ENCODE measurements at regions not wholly inside any gene's neighbourhood (a gene's known extent, or its start where the extent isn't known, plus 50 kb on each side); places are given as distances from the start of the nearest gene placed in this dataset.

DNA sequence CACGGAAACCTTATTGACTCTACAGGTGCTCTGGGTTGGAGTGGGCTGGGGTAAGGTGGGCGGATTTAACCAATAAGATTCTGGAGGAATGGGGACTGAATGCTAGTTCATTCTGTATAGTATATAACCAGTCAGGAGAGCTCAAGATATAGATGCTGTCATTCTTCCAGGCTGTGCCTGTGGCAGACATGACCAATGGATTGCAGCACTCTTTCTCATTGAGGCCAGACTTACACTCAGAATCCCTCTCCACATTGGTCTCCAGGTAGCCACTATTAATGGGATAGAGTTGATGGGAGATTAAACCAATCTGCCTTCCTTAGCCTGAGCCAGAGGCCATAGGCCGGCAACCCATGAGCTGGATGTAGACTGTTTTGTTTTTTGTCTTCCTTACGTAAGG lies 82.8 kb upstream of the MEF2A start:
- no peak for TF ChIP-seq EZH2 (IDR thresholded peaks at IDR 0.05; ENCODE audit: low read length, missing control alignments)
- TF ChIP-seq, protein P1, sequence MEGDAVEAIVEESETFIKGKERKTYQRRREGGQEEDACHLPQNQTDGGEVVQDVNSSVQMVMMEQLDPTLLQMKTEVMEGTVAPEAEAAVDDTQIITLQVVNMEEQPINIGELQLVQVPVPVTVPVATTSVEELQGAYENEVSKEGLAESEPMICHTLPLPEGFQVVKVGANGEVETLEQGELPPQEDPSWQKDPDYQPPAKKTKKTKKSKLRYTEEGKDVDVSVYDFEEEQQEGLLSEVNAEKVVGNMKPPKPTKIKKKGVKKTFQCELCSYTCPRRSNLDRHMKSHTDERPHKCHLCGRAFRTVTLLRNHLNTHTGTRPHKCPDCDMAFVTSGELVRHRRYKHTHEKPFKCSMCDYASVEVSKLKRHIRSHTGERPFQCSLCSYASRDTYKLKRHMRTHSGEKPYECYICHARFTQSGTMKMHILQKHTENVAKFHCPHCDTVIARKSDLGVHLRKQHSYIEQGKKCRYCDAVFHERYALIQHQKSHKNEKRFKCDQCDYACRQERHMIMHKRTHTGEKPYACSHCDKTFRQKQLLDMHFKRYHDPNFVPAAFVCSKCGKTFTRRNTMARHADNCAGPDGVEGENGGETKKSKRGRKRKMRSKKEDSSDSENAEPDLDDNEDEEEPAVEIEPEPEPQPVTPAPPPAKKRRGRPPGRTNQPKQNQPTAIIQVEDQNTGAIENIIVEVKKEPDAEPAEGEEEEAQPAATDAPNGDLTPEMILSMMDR (conservative IDR thresholded peaks at IDR 0.05 in 1 of 2, IDR thresholded peaks at IDR 0.05 in 1 of 2; ENCODE audit: low read depth in 1 of 2, low read length in 2 of 2), result no peak

Measured in fibroblast of lung (primary cell).